HG02623 (cell line): ENCODE measurements at regions not wholly inside any gene's neighbourhood (a gene's known extent, or its start where the extent isn't known, plus 50 kb on each side); places are given as distances from the start of the nearest gene placed in this dataset.
"Not testable (repeated sequence)": the region's sequence is repeated elsewhere in the genome, so short reads cannot be mapped to it uniquely, and the experiment has no call there.

Experiments
- ATAC-seq: cut with Tn5 transposase; IDR thresholded peaks from one replicate; pipeline ENCODE4 v1.9.1; 2021; ENCODE audit warnings: moderate library complexity; ENCODE audit not compliant: unreplicated experiment

DNA sequence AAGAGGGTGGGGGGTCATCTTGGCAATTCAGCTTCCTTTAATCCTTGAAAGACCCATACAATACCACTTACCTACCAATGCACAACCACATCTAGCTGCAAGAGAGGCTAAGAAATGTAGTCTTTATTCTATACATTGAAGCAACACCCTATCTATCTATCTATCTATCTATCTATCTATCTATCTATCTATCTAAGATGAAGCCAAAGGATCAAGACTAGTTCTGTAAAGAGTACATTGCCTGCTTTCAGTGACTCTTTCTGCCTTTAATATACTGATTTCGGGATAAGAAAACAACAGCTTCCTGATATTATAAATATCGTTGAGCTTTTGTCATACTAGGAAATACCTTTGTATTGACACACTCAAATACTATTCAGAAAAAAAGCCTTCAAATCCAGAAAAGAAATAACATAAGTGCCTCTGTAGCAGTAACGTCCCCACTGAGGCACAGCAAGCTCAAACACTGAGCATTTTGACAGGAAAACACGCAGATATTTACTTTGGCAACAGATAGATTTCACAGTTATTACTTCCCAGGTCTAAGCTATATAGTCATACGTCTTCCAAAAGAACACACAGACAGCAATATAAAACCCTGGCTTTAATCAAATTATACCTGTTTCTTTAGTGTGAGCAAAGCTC is 139.4 kb upstream of the SERTAD2 start:
- ATAC-seq: no peak

DNA sequence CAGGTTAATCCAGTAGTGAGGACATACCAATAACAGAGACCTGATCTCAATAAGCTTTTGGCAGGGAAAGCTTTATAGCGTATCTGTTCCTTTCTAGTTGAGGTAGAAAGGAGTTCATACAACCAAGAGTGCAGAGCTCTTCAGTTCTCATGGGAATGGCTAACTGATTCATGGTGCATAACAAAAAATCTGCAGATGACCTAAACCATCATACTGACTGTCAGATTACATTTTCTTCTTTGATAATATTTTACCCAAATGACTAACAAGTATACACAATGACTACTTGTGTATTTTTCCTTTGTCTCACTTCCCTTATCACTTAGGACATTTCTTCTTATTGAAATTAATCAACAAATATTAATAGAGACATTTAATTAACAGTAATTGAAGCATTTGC is 140.0 kb upstream of the SERTAD2 start:
- no peak for ATAC-seq

GRCh38 chr2:64794426-64794995 is 140.8 kb upstream of the SERTAD2 start:
- no peak for ATAC-seq

DNA sequence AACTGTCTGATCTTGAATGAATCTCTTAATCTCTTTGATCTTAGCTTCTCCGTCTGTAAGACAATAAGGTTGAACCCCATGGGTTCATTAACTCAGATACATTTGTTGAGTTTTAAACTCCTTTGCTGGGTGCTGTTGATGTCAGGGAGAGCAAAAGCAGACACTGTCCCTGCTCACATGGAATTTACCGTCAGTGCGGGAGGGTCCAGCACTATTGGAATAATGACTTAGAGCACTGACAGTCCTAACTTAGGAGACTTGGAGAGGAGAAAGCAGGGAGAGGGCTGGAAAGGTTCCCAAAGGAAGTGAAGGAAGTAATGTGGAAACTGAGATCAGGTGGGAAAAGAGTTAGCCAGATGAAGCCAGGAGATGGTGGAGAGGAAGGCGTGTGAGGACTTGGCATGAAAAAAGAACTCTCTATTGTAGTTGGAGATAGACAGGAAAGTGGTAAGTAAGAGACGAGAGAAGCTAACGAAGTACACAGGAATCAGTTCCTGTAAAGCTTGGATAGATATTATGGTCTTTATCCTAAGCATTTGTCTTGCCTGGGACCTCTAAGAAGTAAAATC is 141.4 kb upstream of the SERTAD2 start:
- ATAC-seq: no peak

GRCh38 chr2:64796926-64797325 is 143.2 kb upstream of the SERTAD2 start:
- ATAC-seq: no peak

DNA sequence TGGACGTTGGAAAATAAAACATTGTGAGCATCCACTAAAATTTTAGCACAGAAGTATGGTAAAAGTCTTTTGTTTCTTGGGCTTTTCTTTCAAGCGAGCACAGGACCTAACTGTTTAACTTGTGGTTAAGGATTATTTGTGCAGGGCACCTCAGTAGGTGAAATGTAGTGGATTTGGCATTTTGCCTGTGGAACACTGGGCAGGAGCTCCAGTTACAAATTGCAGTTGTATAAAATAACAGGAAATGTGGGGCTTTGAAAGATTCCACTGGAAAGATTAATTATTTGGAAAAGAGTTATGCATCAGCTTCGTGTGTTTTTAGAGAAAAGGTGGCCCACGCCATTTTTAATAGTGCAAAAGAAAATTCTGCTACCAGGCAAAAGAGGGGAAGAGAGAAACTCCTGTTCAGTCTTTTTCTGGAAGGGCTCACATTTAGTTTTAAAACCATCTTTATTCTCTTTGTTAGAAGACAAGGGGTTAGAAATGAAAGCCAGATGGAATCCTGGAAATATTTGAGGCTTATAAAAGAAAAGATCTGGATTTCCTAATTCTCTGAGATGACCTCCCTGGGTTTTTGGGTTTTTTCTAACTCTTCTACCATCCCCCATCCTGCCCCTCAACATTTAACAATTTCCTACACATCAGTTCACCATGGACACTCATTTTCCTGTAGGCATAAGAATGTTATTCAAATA is 144.3 kb upstream of the SERTAD2 start:
- ATAC-seq: no peak

DNA sequence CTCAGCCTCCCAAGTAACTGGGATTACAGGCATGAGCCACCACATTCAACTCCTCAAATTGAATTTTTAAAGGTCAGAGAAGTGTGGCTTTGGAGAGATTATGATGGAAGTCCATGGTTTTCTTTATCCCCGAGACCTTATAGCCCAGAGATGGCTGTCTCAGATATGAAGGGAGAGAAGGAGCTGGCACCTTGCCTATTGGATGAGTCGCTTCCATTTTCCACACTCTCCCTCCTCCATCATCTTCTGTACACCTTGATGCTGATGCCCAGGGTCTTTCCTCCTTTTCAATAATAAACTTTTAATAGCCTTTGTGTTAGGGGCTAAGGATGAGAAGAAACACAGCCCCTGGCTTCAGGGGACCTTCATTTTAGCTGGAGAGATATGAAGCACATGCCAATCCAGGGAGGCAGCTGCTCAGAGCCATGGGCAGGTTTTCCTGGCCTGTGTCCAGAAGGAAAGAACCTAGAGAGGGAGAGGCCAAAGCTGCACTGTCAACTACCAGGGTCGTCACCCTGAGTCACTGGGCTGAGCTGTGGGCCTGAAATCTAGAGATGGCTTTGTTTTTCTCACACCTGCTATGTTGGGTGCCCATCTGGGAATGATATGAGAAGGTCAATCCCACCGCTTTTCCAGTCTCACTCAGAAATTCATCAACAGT is 146.0 kb upstream of the SERTAD2 start:
- ATAC-seq: no peak

- no peak for ATAC-seq
These were observed 150.1 kb upstream of the SERTAD2 start for GRCh38 chr2:64803776-64804175.

DNA sequence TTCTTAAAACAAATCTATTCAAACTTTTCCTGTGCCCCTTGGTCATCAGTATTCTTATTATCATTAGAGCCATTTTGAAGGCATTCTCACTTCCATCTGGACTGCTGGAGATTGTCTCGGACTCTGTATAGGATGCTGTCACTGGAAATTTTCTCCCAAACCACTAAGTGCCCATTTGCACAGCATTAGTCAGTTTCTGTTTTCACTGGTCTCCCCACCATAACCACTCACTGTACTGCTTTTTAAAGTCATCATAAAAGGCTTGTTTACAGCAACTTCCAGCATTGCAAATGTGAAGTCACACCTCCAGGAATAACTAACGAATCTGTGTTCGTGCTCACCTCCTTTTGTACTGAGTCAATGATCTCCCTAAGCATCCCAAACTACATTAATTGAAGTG is 150.9 kb upstream of the SERTAD2 start:
- no peak for ATAC-seq

GRCh38 chr2:64807417-64807816 is 153.7 kb upstream of the SERTAD2 start:
- no peak for ATAC-seq

DNA sequence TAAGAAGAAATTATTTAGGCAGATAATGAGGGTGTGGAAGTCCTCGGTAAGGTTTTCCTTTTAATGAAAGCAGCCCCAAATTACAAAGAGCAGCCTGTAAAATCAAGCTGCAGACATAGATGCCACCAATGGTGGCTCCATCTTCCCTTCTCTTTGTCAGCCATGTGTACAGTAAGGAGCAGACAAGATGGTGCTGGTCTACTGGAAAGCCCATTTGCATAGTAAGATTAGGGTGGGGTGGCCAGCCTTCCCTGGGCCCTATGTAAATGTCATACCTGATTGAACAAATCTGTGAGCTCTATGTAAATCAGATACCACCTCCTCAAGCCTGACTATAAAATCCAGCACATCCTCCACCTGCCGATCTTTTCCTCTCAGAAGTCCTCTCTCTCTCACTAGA is 154.4 kb upstream of the SERTAD2 start:
- ATAC-seq: no peak

- ATAC-seq: no peak
These were observed 155.0 kb upstream of the SERTAD2 start for GRCh38 chr2:64808754-64809153.

GRCh38 chr2:64809216-64809615 is 155.5 kb upstream of the SERTAD2 start:
- ATAC-seq: no peak

DNA sequence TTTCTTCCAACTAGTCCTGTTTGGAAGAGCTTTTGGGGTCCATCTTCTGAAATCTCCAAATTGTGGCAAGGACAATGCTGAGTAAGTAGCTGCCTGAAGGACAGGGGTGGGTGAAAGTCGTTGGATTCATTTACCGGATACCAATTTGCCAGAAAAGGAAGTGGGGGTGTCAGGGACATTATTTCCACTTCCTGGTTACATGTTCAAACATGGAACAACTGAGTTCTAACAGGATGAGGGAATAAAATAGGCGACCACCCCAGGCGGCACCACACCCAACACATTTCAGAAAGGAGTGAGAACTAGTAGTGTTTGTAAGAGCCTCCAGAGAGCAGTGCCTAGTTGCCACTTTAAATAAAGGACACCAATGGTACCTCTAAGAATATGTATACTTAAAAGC is 158.6 kb upstream of the SERTAD2 start:
- no peak for ATAC-seq

GRCh38 chr2:64814007-64814406 is 160.3 kb upstream of the SERTAD2 start:
- ATAC-seq: no peak

DNA sequence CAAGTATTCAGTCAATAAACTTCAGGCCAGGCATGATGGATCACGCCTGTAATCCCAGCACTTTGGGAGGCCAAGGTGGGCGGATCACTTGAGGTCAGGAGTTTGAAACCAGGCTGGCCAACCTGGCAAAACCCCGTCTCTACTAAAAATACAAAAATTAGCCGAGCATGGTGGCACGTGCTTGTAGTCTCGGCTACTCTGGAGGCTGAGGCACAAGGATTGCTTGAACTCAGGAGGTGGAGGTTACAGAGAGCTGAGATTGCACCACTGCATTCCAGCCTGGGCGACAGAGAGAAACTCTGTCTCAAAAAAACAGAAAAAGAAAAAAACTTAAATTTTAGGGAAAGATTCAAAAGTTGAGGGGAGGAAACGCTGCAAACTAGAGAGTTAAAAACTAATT is 162.8 kb upstream of the SERTAD2 start:
- ATAC-seq: not testable (repeated sequence)

- no peak for ATAC-seq
These were observed 163.7 kb upstream of the SERTAD2 start for GRCh38 chr2:64817453-64817852.

GRCh38 chr2:64818664-64819060 is 164.9 kb upstream of the SERTAD2 start:
- ATAC-seq: no peak

GRCh38 chr2:64819361-64819760 is 165.6 kb upstream of the SERTAD2 start:
- ATAC-seq: peak; percentile 19

- peak; percentile 89 for ATAC-seq
These were observed 166.3 kb upstream of the SERTAD2 start for GRCh38 chr2:64819774-64820688.

GRCh38 chr2:64820901-64821300 is 167.2 kb upstream of the SERTAD2 start:
- no peak for ATAC-seq
